ENCODE measurements at regions not wholly inside any gene's neighbourhood (a gene's known extent, or its start where the extent isn't known, plus 50 kb on each side); places are given as distances from the start of the nearest gene placed in this dataset.
"Not testable (repeated sequence)": the region's sequence is repeated elsewhere in the genome, so short reads cannot be mapped to it uniquely, and the experiment has no call there.

DNA sequence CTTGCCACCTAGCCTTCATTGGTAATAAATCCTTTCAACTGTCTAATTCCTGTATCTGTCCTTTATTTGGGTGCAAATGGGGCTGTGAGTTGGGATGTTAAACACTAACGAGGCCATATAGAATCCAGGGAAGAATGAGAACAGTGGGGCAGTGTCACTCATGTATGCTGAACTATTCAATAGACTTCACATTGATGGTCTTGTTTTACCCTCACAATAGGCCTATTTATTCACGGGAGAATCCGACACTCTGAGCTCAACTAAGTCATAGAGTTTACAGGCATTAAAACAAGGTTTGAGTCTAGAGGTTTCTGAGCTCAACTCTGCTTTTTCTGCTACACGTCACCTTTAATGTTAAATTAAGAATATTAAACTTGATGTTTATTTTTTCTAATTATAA is 421.6 kb downstream of the SOX11 start:
- H3K27ac ChIP-seq (ENCODE audit: low read depth, low read length), result no peak overlapping the region
- H3K9me3 ChIP-seq (ENCODE audit: control insufficient read depth, insufficient read depth, low read depth, low read length), result no peaks in the 10 kb centered on the region
- peaks cover 6% of the 10 kb centered on the region; the same call in 1 of the 2 replicates for H3K4me1 ChIP-seq (ENCODE audit: control insufficient read depth, insufficient read depth, low read length)
- H3K9ac ChIP-seq (ENCODE audit: low read length), result no peak overlapping the region
- no peaks in the 10 kb centered on the region for H3K36me3 ChIP-seq (ENCODE audit: control insufficient read depth, insufficient read depth, low read length)
- no peaks in the 10 kb centered on the region for H3K27me3 ChIP-seq (ENCODE audit: control insufficient read depth, insufficient read depth, low read length)
- H3K4me3 ChIP-seq (ENCODE audit: low read depth, low read length), result no peak overlapping the region

DNA sequence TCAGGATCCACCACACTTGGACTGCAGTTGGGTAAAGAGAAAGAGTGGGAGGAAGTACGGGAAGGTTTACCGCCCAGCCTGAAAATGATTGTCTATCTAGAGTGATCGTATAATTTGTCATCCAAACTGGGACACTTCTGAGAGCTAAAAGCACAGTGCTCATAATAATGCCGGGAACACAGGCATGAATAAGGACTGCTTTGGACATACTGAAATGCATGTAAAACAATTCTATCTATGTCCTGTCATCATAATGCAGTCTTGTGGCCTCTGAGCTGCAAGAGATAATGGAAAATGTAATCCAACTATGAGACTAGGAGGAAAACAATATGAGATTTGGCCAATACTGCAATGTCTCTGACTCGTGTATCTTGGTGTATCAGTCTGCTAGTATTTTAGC is 435.5 kb downstream of the SOX11 start:
- H3K27ac ChIP-seq (ENCODE audit: low read depth, low read length), result no peak overlapping the region
- no peaks in the 10 kb centered on the region for H3K27me3 ChIP-seq (ENCODE audit: control insufficient read depth, insufficient read depth, low read length)
- no peak overlapping the region for H3K9ac ChIP-seq (ENCODE audit: low read length)
- no peak overlapping the region for H3K4me3 ChIP-seq (ENCODE audit: low read depth, low read length)
- H3K36me3 ChIP-seq (ENCODE audit: control insufficient read depth, insufficient read depth, low read length), result no peaks in the 10 kb centered on the region
- no peaks in the 10 kb centered on the region for H3K4me1 ChIP-seq (ENCODE audit: control insufficient read depth, insufficient read depth, low read length)
- H3K9me3 ChIP-seq (ENCODE audit: control insufficient read depth, insufficient read depth, low read depth, low read length), result no peaks in the 10 kb centered on the region

DNA sequence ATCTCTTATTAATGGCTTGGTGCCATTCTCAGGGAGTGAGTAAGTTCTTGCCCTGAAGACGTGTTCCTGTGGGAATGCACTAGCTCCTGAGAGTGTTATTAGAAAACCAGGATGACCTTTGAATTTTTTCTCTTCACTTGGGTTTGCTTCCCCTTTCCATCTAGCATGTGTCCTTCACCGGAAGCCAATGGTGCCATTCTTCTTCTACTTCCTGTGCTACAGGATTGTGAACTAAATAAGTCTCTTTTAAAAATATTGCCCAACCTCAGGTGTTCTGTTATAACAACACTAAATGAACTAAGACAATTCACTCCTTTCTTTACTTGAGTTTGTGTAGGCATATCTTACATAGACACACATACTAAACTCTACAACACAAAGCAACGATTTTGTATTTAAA is 447.0 kb downstream of the SOX11 start:
- no peaks in the 10 kb centered on the region for H3K4me1 ChIP-seq (ENCODE audit: control insufficient read depth, insufficient read depth, low read length)
- no peaks in the 10 kb centered on the region for H3K36me3 ChIP-seq (ENCODE audit: control insufficient read depth, insufficient read depth, low read length)
- H3K4me3 ChIP-seq (ENCODE audit: low read depth, low read length), result no peak overlapping the region
- no peak overlapping the region for H3K27ac ChIP-seq (ENCODE audit: low read depth, low read length)
- no peaks in the 10 kb centered on the region for H3K27me3 ChIP-seq (ENCODE audit: control insufficient read depth, insufficient read depth, low read length)
- H3K9me3 ChIP-seq (ENCODE audit: control insufficient read depth, insufficient read depth, low read depth, low read length), result peaks cover 11% of the 10 kb centered on the region
- H3K9ac ChIP-seq (ENCODE audit: low read length), result no peak overlapping the region

DNA sequence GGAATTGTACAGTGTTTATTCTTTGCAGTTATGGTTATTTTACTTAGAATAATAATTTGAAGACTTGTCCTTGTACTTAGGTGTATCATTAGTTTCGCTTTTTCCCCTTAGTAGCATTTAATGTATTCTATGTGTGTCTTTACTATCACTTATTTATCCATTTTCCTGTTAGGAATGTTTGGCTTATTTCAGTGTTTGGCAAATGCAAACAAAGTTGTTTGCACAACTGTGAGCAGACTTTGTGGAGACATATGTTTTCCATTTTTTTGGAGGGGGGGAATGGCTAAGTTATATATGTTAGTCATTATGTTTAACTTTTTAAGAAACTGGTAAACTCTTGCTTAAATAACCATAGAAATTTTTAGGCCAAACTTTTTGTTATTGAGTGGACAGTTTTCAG is 447.7 kb downstream of the SOX11 start:
- Histone ChIP-seq H3K4me1 (ENCODE audit: control insufficient read depth, insufficient read depth, low read length) (no peaks in the 10 kb centered on the region), H3K27ac (ENCODE audit: low read depth, low read length) (no peak overlapping the region), H3K36me3 (ENCODE audit: control insufficient read depth, insufficient read depth, low read length) (no peaks in the 10 kb centered on the region), H3K27me3 (ENCODE audit: control insufficient read depth, insufficient read depth, low read length) (no peaks in the 10 kb centered on the region), H3K9ac (ENCODE audit: low read length) (no peak overlapping the region), H3K4me3 (ENCODE audit: low read depth, low read length) (no peak overlapping the region), H3K9me3 (ENCODE audit: control insufficient read depth, insufficient read depth, low read depth, low read length) (peaks cover 12% of the 10 kb centered on the region)

DNA sequence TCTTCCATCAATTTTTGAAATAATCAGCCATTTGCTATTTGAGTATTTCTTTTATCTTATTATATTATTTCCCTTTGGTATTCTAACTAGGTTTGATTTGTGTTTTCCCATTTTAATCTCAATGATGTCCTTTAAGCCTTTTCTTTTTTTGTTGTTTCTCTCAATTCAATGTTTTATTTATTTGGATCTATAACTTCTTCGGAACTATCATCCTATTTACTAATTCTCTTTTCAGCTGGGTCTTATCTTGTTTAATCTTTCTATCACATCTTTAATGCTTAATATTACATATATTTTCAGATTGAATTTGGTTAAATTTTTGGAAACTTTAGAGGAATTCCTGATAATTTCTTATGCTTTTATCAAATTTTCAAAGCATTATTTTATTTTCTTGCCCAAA is 448.3 kb downstream of the SOX11 start:
- Histone ChIP-seq H3K27ac (ENCODE audit: low read depth, low read length) (no peak overlapping the region), H3K36me3 (ENCODE audit: control insufficient read depth, insufficient read depth, low read length) (no peaks in the 10 kb centered on the region), H3K27me3 (ENCODE audit: control insufficient read depth, insufficient read depth, low read length) (no peaks in the 10 kb centered on the region), H3K4me1 (ENCODE audit: control insufficient read depth, insufficient read depth, low read length) (no peaks in the 10 kb centered on the region), H3K9ac (ENCODE audit: low read length) (no peak overlapping the region), H3K4me3 (ENCODE audit: low read depth, low read length) (no peak overlapping the region), H3K9me3 (ENCODE audit: control insufficient read depth, insufficient read depth, low read depth, low read length) (peaks cover 12% of the 10 kb centered on the region)

DNA sequence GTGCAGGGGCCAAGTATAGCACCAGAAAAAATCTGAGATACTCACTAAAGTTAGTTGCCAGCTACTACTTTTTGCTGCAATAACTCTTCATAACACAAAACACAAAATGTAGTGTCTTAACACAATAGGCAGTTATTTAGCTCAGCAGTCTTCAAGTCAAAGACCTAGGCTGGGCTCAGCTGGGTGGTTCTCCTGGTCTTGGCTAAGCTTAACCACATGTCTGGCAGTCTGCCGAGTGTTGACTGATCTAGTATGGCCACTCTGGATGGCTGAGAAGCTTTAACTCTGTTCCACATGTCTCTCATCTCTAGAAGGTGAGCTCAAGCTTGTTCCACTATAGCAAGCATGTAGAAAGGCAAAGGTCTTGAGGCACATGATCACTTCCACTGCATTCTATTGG is 451.6 kb downstream of the SOX11 start:
- Histone ChIP-seq H3K9me3 (ENCODE audit: control insufficient read depth, insufficient read depth, low read depth, low read length) (peaks cover 12% of the 10 kb centered on the region), H3K4me1 (ENCODE audit: control insufficient read depth, insufficient read depth, low read length) (no peaks in the 10 kb centered on the region), H3K27me3 (ENCODE audit: control insufficient read depth, insufficient read depth, low read length) (no peaks in the 10 kb centered on the region), H3K36me3 (ENCODE audit: control insufficient read depth, insufficient read depth, low read length) (no peaks in the 10 kb centered on the region), H3K9ac (ENCODE audit: low read length) (no peak overlapping the region), H3K4me3 (ENCODE audit: low read depth, low read length) (no peak overlapping the region), H3K27ac (ENCODE audit: low read depth, low read length) (no peak overlapping the region)

DNA sequence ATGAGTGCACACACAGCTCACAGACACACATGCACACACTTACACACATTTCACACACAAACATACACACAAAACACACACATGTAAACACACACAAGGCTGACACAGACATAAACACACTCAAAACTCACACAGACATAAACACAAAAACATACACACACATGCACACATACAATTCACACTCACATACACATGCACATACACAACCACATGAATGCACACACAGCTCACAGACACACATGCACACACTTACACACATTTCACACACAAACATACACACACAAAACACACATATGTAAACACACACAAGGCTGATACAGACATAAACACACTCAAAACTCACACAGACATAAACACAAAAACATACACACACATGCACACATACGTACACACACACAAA is 455.0 kb downstream of the SOX11 start:
- not testable (repeated sequence) for H3K4me1 ChIP-seq (ENCODE audit: control insufficient read depth, insufficient read depth, low read length); H3K4me3 ChIP-seq (ENCODE audit: low read depth, low read length); H3K27ac ChIP-seq (ENCODE audit: low read depth, low read length); H3K27me3 ChIP-seq (ENCODE audit: control insufficient read depth, insufficient read depth, low read length); H3K9ac ChIP-seq (ENCODE audit: low read length); H3K36me3 ChIP-seq (ENCODE audit: control insufficient read depth, insufficient read depth, low read length)
- peaks cover 12% of the 10 kb centered on the region for H3K9me3 ChIP-seq (ENCODE audit: control insufficient read depth, insufficient read depth, low read depth, low read length)

DNA sequence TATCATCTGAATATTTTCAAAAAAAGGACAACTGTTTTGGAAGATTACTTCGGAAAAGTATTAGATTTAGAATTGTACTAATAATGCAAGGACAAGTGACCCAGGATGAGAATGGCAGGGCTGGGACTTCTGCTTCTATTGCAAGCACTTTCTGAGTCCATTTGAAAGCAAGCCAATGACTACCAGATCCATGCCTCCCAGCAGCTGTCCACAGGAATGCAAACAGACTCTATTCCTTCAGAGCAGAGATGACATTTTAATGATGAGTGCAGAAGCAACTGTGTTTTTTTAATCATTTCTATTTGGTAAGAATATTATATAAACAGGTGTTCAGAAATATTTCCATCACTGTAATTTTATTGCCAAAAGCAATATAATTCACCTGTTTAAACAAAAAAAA is 456.7 kb downstream of the SOX11 start:
- no peak overlapping the region for H3K27ac ChIP-seq (ENCODE audit: low read depth, low read length)
- peaks cover 4% of the 10 kb centered on the region for H3K9me3 ChIP-seq (ENCODE audit: control insufficient read depth, insufficient read depth, low read depth, low read length)
- no peaks in the 10 kb centered on the region for H3K27me3 ChIP-seq (ENCODE audit: control insufficient read depth, insufficient read depth, low read length)
- H3K4me1 ChIP-seq (ENCODE audit: control insufficient read depth, insufficient read depth, low read length), result no peaks in the 10 kb centered on the region
- H3K36me3 ChIP-seq (ENCODE audit: control insufficient read depth, insufficient read depth, low read length), result no peaks in the 10 kb centered on the region
- H3K9ac ChIP-seq (ENCODE audit: low read length), result no peak overlapping the region
- H3K4me3 ChIP-seq (ENCODE audit: low read depth, low read length), result no peak overlapping the region

DNA sequence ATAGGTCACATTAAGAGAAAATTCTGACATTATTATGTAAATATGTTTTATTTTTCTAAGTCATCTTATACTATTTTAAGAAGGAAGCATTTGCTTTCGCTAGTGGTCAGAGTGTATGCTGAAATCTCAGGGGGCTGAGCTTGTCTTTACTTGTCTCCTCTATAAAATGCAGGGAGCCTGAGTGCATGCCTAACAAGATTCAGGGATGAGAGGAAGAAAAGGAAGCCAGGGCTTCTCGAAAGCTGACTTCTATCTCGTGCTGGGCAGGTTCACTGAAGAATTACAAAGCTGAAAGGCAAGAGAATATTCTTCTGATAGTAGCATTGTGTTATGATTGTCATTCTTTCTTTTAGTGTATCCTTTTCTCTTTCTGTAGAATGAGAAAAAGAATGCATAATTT is 467.4 kb downstream of the SOX11 start:
- no peaks in the 10 kb centered on the region for H3K9me3 ChIP-seq (ENCODE audit: control insufficient read depth, insufficient read depth, low read depth, low read length)
- H3K27ac ChIP-seq (ENCODE audit: low read depth, low read length), result no peak overlapping the region
- H3K27me3 ChIP-seq (ENCODE audit: control insufficient read depth, insufficient read depth, low read length), result no peaks in the 10 kb centered on the region
- H3K36me3 ChIP-seq (ENCODE audit: control insufficient read depth, insufficient read depth, low read length), result no peaks in the 10 kb centered on the region
- no peak overlapping the region for H3K4me3 ChIP-seq (ENCODE audit: low read depth, low read length)
- no peak overlapping the region for H3K9ac ChIP-seq (ENCODE audit: low read length)
- peaks cover 34% of the 10 kb centered on the region for H3K4me1 ChIP-seq (ENCODE audit: control insufficient read depth, insufficient read depth, low read length)

DNA sequence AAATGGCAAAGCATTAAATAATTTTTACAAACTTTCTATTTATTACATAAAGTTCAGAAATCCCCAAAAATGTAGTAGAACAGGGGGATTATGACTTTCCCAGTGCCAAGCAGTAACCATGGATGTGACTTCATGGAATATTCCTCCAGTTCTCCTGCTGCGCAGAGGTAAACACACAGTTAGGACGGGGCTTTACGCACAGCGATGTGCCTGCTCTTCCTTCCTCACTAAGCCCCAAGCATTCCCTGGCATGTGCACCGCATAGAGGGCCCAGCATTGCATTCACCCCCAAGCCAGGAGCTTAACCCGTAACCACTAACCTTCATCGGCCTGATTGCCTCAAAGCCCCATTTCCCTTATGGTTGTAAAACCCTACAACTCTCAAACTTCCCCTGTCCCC is 471.7 kb downstream of the SOX11 start:
- H3K27ac ChIP-seq (ENCODE audit: low read depth, low read length), result no peak overlapping the region
- H3K36me3 ChIP-seq (ENCODE audit: control insufficient read depth, insufficient read depth, low read length), result no peaks in the 10 kb centered on the region
- H3K9me3 ChIP-seq (ENCODE audit: control insufficient read depth, insufficient read depth, low read depth, low read length), result no peaks in the 10 kb centered on the region
- H3K27me3 ChIP-seq (ENCODE audit: control insufficient read depth, insufficient read depth, low read length), result no peaks in the 10 kb centered on the region
- peaks cover 20% of the 10 kb centered on the region for H3K4me1 ChIP-seq (ENCODE audit: control insufficient read depth, insufficient read depth, low read length)
- no peak overlapping the region for H3K9ac ChIP-seq (ENCODE audit: low read length)
- no peak overlapping the region for H3K4me3 ChIP-seq (ENCODE audit: low read depth, low read length)

DNA sequence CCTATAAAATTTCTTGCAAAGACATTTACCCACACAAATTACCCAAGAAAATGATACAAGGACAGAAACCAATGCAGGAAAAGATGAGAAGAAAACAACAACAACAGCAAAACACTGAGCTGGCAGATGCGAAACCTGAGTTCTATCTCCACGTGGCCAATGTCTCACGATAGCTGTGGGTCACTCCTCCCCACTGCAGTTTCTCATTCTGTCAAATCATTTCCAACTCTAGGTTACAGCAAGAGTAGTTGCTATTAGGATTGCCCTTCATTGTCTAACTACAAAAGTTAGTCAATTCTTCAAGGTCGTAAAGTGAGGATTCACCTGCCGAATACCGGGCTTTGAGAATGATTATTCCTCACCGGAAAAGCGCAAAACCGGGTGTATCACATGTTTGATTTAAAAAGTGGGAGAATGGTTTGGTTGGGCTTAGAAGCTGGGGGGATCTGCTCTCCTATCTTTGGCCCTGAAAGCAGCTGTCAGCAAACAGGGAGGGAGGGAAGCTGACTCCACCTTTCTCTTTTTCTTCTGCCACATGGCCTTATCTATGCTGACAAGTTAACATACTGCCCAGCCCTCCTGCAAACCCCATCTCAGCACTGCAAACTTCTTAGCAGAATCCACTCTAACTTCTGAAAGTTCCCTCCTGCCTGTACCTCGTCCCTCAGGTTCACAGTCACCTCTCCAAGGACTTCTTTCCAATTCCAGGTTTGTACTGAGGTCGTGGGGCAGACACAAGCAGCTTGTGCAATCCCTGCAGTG is 473.0 kb downstream of the SOX11 start:
- Histone ChIP-seq H3K4me1 (ENCODE audit: control insufficient read depth, insufficient read depth, low read length) (peaks cover 12% of the 10 kb centered on the region; the same call in 1 of the 2 replicates), H3K9ac (ENCODE audit: low read length) (no peak overlapping the region), H3K27me3 (ENCODE audit: control insufficient read depth, insufficient read depth, low read length) (no peaks in the 10 kb centered on the region), H3K9me3 (ENCODE audit: control insufficient read depth, insufficient read depth, low read depth, low read length) (no peaks in the 10 kb centered on the region), H3K27ac (ENCODE audit: low read depth, low read length) (no peak overlapping the region), H3K4me3 (ENCODE audit: low read depth, low read length) (no peak overlapping the region), H3K36me3 (ENCODE audit: control insufficient read depth, insufficient read depth, low read length) (no peaks in the 10 kb centered on the region)
